KMS-11 (cell line): ENCODE measurements at regions not wholly inside any gene's neighbourhood (a gene's known extent, or its start where the extent isn't known, plus 50 kb on each side); places are given as distances from the start of the nearest gene placed in this dataset.
A peak's percentile ranks its signal among the peaks of the same experiment; 100 is the strongest.
"Not testable (repeated sequence)": the region's sequence is repeated elsewhere in the genome, so short reads cannot be mapped to it uniquely, and the experiment has no call there.

Experiments used
- H2AFZ ChIP-seq: fragments of 200-600 bp; sonication (generic); 2 replicates; pipeline ENCODE4 v1.6.1; 2016; ENCODE audit warnings: antibody characterized with exemption, mixed run types, low read depth
- H3K27ac ChIP-seq: fragments of 200-600 bp; sonication (generic); 2 replicates; pipeline ENCODE4 v1.6.1; 2016; ENCODE audit warnings: mild to moderate bottlenecking, mixed run types
- H3K27me3 ChIP-seq: fragments of 200-600 bp; sonication (generic); 2 replicates; pipeline ENCODE4 v1.6.1; 2017; ENCODE audit warnings: mild to moderate bottlenecking, low read depth, mixed run types, moderate library complexity; ENCODE audit not compliant: insufficient read depth
- H3K36me3 ChIP-seq: fragments of 200-600 bp; sonication (generic); 2 replicates; pipeline ENCODE4 v1.6.1; 2017; ENCODE audit warnings: mild to moderate bottlenecking, mixed run types; ENCODE audit not compliant: insufficient read depth
- H3K4me1 ChIP-seq: fragments of 200-600 bp; sonication (generic); 2 replicates; pipeline ENCODE4 v1.6.1; 2016; ENCODE audit warnings: mild to moderate bottlenecking, low read depth, mixed run types; ENCODE audit not compliant: poor library complexity, severe bottlenecking
- H3K4me2 ChIP-seq: fragments of 200-600 bp; sonication (generic); 2 replicates; pipeline ENCODE4 v1.7.0; 2016; ENCODE audit warnings: mild to moderate bottlenecking, mixed run types
- H3K4me3 ChIP-seq: fragments of 200-600 bp; sonication (generic); IDR thresholded peaks from 2 replicates; pipeline ENCODE4 v1.6.1; 2017; ENCODE audit warnings: low read depth, low read length, mixed read lengths; ENCODE audit not compliant: insufficient read depth
- H3K79me2 ChIP-seq: fragments of 200-600 bp; sonication (generic); 2 replicates; pipeline ENCODE4 v1.6.1; 2016; ENCODE audit warnings: low read depth, mixed run types; ENCODE audit not compliant: insufficient read depth
- H3K9ac ChIP-seq: fragments of 200-600 bp; sonication (generic); 2 replicates; pipeline ENCODE4 v1.6.1; 2016; ENCODE audit warnings: mild to moderate bottlenecking, mixed run types
- H4K20me1 ChIP-seq: fragments of 200-600 bp; sonication (generic); 2 replicates; pipeline ENCODE4 v1.6.1; 2016; ENCODE audit warnings: mild to moderate bottlenecking, mixed run types; ENCODE audit not compliant: insufficient read depth
- CTCF ChIP-seq: fragments of 200-600 bp; sonication (generic); conservative IDR thresholded peaks from 2 replicates; pipeline ENCODE4 v1.6.1; 2017; ENCODE audit warnings: low read depth, mild to moderate bottlenecking, antibody characterized with exemption, low read length, moderate library complexity, mixed read lengths

- Histone ChIP-seq H3K4me3 (no peak overlapping the region), H2AFZ (no peak overlapping the region), H3K79me2 (peaks cover 12% of the 10 kb centered on the region; the same call in 1 of the 2 replicates), H4K20me1 (no peaks in the 10 kb centered on the region), H3K4me1 (peaks cover 10% of the 10 kb centered on the region), H3K4me2 (no peak overlapping the region), H3K27me3 (no peaks in the 10 kb centered on the region), H3K36me3 (no peaks in the 10 kb centered on the region), H3K9ac (no peak overlapping the region), H3K27ac (no peak overlapping the region)
- TF ChIP-seq CTCF: no peak
Observed at GRCh38 chr1:187070076-187070475, 241.3 kb downstream of the PLA2G4A start.

- H2AFZ ChIP-seq: peak overlapping the region; percentile 77
- peak overlapping the region; percentile 21; the same call in 1 of the 2 replicates for H3K4me2 ChIP-seq
- H3K4me3 ChIP-seq: peak overlapping the region; percentile 67
- H3K27me3 ChIP-seq, H3K36me3 ChIP-seq, H4K20me1 ChIP-seq: not testable (repeated sequence)
- H3K4me1 ChIP-seq: peaks cover 10% of the 10 kb centered on the region
- H3K9ac ChIP-seq: peak overlapping the region; percentile 91
- H3K79me2 ChIP-seq: peaks cover 35% of the 10 kb centered on the region; the same call in 1 of the 2 replicates
- peak overlapping the region; percentile 91 for H3K27ac ChIP-seq
Observed at GRCh38 chr1:187072262-187073034, 243.7 kb downstream of the PLA2G4A start.

GRCh38 chr1:187073035-187073560 is 244.3 kb downstream of the PLA2G4A start:
- peak overlapping the region; percentile 91 for H3K9ac ChIP-seq
- H3K36me3 ChIP-seq, H4K20me1 ChIP-seq, H3K27me3 ChIP-seq: not testable (repeated sequence)
- peaks cover 41% of the 10 kb centered on the region for H3K79me2 ChIP-seq
- peak overlapping the region; percentile 21; the same call in 1 of the 2 replicates for H3K4me2 ChIP-seq
- H3K27ac ChIP-seq: peak overlapping the region; percentile 91
- H2AFZ ChIP-seq: peak overlapping the region; percentile 77
- H3K4me1 ChIP-seq: peaks cover 15% of the 10 kb centered on the region
- H3K4me3 ChIP-seq: peak overlapping the region; percentile 67

GRCh38 chr1:187073634-187074245 is 245.0 kb downstream of the PLA2G4A start:
- peak overlapping the region; percentile 21; the same call in 1 of the 2 replicates for H3K4me2 ChIP-seq
- H2AFZ ChIP-seq: peak overlapping the region; percentile 77; the same call in 1 of the 2 replicates
- H3K79me2 ChIP-seq: peaks cover 48% of the 10 kb centered on the region
- H3K27ac ChIP-seq, H3K9ac ChIP-seq, H3K4me3 ChIP-seq, H3K27me3 ChIP-seq, H4K20me1 ChIP-seq, H3K36me3 ChIP-seq: not testable (repeated sequence)
- peaks cover 19% of the 10 kb centered on the region for H3K4me1 ChIP-seq

GRCh38 chr1:187074445-187075048 is 245.8 kb downstream of the PLA2G4A start:
- Histone ChIP-seq H3K79me2 (peaks cover 56% of the 10 kb centered on the region), H3K4me1 (peaks cover 19% of the 10 kb centered on the region), H3K4me2 (peak overlapping the region; percentile 1; the same call in 1 of the 2 replicates), H3K27ac (no peak overlapping the region), H3K36me3 (no peaks in the 10 kb centered on the region; the same call in 1 of the 2 replicates), H3K9ac (no peak overlapping the region), H4K20me1 (no peaks in the 10 kb centered on the region), H3K4me3 (no peak overlapping the region), H2AFZ (no peak overlapping the region), H3K27me3 (no peaks in the 10 kb centered on the region)
- no peak for TF ChIP-seq CTCF
